SK-N-SH treated with all-trans-retinoic acid at 6 μM for 48 hours (cell line): ENCODE measurements at regions not wholly inside any gene's neighbourhood (a gene's known extent, or its start where the extent isn't known, plus 50 kb on each side); places are given as distances from the start of the nearest gene placed in this dataset.

Experiments
- ARNTL ChIP-seq: fragments of 450-650 bp; formaldehyde crosslinking; IDR thresholded peaks from 2 replicates; pipeline ENCODE4 v1.5.0; 2020; ENCODE audit warnings: low read depth, mild to moderate bottlenecking, moderate library complexity, borderline replicate concordance
- CSDC2 ChIP-seq: fragments of 250-450 bp; sonication (Bioruptor Pico); IDR thresholded peaks from 2 replicates; pipeline ENCODE4 v1.5.0; 2020; ENCODE audit warnings: mild to moderate bottlenecking, moderate library complexity
- ISL1 ChIP-seq: fragments of 250-450 bp; sonication (Bioruptor Pico); IDR thresholded peaks from 2 replicates; pipeline ENCODE4 v2.1.2; 2022; ENCODE audit warnings: mild to moderate bottlenecking, moderate library complexity
- OSR1 ChIP-seq: fragments of 250-450 bp; sonication (Bioruptor Pico); IDR thresholded peaks from 2 replicates; pipeline ENCODE4 v1.8.0; 2022; ENCODE audit warnings: moderate library complexity, mild to moderate bottlenecking, inconsistent platforms
- SNAI2 ChIP-seq: fragments of 250-450 bp; sonication (Bioruptor Pico); IDR thresholded peaks from 2 replicates; pipeline ENCODE4 v1.5.0; 2020; ENCODE audit warnings: mild to moderate bottlenecking, moderate library complexity
- ZFP3 ChIP-seq: fragments of 250-450 bp; sonication (Bioruptor Pico); IDR thresholded peaks from 2 replicates; pipeline ENCODE4 v1.5.0; 2020; ENCODE audit warnings: mild to moderate bottlenecking, moderate library complexity
- ZFP30 ChIP-seq: fragments of 450-650 bp; formaldehyde crosslinking; IDR thresholded peaks from 2 replicates; pipeline ENCODE4 v1.5.0; 2022; ENCODE audit warnings: mild to moderate bottlenecking, moderate library complexity
- ZNF8 ChIP-seq: fragments of 450-650 bp; formaldehyde crosslinking; IDR thresholded peaks from 2 replicates; pipeline ENCODE4 v1.5.0; 2020; ENCODE audit warnings: mild to moderate bottlenecking, moderate library complexity
- TF ChIP-seq, protein P1 (sequence below): fragments of 250-450 bp; sonication (Bioruptor Pico); IDR thresholded peaks from 2 replicates; pipeline ENCODE4 v1.8.0; 2020; ENCODE audit warnings: mild to moderate bottlenecking, moderate library complexity, borderline replicate concordance

DNA sequence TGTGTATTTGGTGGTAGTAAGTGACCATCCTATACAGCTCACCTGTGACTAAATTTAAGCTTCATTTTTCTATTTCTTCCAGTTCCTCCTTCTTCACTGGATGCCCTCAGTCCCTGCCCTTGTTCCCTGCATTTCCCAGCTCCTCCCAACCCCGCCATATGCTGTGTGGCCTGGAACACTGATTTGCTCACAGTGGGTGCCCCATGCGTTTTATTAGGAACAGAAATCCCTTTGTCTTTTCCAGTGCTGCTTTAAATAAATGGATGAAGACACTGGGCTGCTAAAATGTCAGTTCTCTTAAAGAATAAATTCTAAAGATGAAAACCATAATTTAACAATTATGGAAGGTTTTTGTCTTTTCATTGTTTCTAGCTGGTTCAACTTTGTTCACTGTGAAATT is 477.3 kb downstream of the DCDC2C start:
- TF ChIP-seq ZNF8 (CRISPR knock-in tag) = no peak
- TF ChIP-seq OSR1 (CRISPR knock-in tag) = no peak
- TF ChIP-seq ISL1 (CRISPR knock-in tag) = no peak
- no peak for TF ChIP-seq SNAI2 (CRISPR knock-in tag)
- TF ChIP-seq, protein P1, sequence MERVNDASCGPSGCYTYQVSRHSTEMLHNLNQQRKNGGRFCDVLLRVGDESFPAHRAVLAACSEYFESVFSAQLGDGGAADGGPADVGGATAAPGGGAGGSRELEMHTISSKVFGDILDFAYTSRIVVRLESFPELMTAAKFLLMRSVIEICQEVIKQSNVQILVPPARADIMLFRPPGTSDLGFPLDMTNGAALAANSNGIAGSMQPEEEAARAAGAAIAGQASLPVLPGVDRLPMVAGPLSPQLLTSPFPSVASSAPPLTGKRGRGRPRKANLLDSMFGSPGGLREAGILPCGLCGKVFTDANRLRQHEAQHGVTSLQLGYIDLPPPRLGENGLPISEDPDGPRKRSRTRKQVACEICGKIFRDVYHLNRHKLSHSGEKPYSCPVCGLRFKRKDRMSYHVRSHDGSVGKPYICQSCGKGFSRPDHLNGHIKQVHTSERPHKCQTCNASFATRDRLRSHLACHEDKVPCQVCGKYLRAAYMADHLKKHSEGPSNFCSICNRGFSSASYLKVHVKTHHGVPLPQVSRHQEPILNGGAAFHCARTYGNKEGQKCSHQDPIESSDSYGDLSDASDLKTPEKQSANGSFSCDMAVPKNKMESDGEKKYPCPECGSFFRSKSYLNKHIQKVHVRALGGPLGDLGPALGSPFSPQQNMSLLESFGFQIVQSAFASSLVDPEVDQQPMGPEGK (CRISPR knock-in tag) = no peak
- no peak for TF ChIP-seq ARNTL (CRISPR knock-in tag)
- TF ChIP-seq CSDC2 (CRISPR knock-in tag) = no peak
- TF ChIP-seq ZFP3 (CRISPR knock-in tag) = no peak
- no peak for TF ChIP-seq ZFP30 (CRISPR knock-in tag)
